ENCODE measurements at regions not wholly inside any gene's neighbourhood (a gene's known extent, or its start where the extent isn't known, plus 50 kb on each side); places are given as distances from the start of the nearest gene placed in this dataset.

DNA sequence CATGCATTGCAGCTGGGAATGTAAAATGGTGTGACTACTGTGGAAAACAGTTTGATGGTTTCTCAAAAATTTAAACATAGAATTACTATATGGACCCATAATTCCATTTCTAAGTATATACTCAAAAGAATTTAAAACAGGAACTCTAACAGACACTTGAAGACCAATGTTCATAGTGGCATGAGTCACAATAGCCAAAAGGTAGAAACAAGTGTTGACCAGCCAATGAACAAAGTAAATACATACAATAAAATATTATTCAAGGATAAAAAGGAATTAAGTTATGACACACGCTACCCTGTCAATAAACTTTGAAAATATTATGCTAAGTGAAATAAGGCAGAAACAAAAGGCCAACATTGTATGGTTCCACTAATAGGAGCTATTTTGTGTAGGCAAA, 357.4 kb upstream of the IL12A start:
- DNase-seq, result no peak

DNA sequence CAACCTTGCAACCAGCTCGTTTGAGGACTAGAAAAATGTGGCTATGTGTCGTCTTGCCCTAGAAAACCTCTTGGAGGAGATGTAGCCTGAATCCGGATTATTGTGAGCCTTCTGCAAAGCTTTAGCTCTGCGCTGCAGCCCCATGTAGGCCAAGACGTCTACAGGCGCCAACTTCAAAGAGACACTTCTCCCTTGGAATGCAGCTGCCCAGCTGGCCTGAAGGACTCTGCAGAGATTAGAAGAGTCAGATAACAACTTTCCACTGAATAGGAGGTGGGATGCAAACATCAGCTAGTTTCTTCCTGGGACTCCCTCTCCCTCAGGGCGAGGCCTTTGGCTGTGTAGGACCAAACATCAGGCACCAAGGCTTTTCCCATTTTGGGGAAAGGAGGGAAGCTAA, 356.5 kb upstream of the IL12A start:
- DNase-seq, result no peak

DNA sequence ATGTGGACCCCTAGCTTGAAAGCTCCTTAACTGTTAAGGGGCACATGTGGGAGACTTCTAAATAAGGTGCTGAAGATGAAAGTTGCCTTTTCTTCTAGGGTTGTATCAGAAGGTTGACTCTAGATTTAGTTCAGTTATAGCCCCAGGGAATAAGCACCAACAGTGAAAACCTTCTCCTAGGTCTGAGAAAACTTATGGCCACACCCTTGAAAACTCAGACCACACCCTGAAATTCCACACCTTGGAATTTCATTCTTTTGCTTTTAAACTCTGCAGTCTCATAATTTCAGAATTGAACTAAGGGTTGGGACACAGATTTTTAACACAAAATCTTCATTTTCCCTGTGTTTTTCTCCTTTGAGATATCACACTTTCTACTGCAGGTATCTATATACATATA, 355.8 kb upstream of the IL12A start:
- DNase-seq, result no peak

GRCh38 chr3:159634483-159634882, 354.2 kb upstream of the IL12A start:
- no peak for DNase-seq

DNA sequence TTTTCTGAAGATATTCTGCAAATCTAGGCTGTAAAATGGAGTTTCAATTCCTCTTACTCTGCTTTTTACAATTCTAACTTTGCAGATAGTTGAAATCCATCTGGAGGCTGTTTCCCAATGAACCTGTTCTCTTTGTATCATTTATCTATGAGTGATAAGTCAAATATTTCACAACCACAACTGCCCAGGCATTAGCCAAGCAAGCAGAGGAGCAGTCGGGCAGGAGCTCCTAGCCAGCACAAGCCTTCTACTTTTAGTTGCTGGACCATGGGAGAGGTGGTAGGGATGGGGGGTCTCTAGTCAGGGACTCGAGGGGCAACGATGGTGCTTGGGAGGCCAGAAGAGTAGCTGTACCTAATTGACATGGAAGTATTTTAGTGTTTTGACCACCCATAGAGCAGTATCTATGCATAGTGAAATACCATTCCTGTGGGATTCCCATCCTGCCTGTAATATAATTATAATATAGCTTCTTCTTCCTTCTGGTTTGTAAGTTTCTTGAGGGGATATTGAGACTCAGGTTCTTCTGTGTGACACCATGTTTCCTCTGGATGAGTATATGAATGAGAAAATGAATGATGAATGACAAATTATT, 353.5 kb upstream of the IL12A start:
- DNase-seq, result no peak

DNA sequence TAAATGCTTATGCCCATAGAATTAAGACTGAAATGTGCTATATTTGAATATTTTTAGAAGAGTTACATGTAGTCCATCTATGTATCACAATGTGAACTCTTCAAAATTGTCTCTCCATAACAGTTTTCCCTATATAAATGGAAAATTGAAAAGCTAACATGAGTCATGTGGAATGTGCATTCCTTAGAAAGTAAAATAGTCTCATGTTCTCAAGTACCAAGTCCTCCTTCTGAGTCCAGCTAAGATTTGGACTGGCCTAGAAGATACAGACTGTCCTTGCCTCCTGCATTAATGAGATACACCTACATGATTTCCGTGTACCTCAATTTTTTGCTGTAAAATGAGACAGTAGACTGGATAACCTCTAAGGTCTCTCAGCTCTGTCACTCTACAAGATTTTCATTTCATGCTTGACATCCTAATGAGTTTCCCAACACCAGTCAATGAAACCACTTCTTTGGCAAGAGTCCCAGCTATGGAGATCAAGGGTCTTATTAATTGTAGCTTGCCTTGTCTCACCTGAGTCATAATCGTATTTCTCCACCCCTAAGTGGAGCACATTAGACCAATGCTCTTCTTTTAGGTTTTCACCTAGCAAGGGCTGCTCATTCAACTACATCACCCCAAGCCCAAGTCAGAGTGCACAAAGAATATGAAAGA, 350.6 kb upstream of the IL12A start:
- no peak for DNase-seq

GRCh38 chr3:159640225-159640624, 348.4 kb upstream of the IL12A start:
- DNase-seq, result no peak

DNA sequence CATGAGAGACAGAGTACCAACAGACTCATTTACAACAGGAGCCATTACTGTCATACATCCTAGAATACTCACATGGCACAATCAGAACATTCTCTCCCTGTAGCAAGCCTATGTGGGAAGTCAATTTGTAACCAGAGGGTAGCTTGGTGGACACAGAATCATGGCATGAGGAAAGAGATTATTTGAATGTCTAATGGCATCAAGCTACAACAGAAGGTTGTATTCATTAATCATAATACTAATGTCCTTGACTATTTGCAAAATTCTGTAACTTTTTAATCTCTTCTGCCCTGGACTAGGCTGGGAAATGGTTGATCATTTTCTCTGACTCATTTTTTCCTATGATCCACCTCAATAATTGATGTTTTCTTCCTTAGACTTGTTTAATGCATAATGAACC, 345.2 kb upstream of the IL12A start:
- no peak for DNase-seq

GRCh38 chr3:159645874-159646273, 342.8 kb upstream of the IL12A start:
- no peak for DNase-seq

GRCh38 chr3:159649951-159650350, 338.7 kb upstream of the IL12A start:
- DNase-seq, result no peak

DNA sequence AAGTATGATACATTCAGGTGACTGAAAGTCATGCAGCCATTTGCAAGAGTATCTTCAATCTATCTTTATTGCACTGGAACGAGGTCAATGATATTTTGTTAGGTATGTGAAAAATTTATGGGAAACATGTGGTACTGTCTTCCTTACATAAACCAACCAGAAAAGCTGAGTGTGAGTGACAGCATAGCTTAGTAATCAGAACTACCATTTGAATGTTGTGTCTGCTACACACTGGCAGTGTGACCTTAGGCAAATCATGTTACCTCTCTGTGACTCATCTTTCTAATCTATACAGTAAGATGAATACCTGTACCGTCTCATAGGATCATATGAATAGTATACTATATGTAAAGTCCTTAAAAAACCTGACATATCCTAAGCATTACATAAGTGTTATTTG, 337.9 kb upstream of the IL12A start:
- DNase-seq, result no peak

DNA sequence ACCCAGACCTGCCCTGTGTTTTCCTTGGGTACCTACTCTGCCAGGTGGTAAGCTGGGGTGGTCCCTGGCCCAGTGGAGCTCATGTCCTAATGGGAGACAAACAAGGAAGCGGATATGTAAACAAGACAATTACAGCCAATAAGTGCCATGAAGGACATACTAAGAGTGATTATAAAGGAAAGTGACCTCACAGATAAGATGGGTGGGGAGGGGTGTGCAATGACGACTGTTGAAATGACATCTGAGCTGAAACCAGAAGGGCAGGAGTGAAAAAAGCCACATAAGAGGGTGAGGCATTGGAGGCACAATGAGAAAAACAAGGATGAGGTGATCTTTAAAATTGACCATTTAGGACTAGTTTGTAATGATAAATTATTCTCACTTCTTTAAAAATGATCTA, 336.2 kb upstream of the IL12A start:
- DNase-seq, result no peak

DNA sequence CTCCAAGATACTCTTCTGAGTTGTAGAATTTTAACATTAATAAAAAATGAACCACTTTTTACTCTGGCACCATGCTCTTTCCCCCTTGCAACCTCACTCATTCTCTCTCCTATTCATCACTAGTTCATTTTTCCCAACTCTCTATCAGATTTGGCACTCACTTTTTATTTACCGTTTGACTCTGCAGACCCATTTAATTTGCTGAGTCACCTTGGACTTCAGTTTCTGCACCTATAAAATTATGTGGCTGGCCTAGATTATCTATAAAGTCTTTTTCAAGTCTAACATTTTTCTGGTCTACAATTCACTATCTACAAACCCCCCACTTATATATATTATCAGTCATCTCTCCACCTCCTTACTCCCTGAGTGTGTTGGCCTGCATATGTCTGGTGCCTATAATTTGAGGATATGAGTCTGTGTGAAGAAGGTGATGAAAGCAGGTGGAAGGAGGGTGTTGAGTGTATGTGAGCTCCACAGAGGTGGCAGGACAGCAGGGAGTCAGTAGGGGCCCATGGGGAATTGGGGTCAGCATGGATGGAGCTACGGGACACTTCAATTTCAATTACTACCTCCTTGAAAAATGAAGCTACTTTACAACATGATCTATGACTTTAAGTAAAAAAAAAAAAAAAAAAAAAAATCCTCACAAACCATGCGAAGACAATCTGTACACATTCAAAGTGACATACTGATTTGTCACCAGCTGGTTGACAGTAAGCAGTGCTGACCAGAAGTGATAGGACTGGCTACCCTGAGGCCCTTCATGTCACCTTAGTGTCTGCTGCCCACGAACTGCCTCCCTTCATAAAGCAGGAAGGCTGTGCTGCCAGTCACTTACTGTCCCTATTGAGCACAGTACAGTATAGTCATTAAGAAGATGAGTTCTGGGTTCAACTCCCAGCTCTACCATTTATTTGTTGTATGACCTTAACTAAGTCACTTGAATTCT, 334.2 kb upstream of the IL12A start:
- DNase-seq, result no peak

DNA sequence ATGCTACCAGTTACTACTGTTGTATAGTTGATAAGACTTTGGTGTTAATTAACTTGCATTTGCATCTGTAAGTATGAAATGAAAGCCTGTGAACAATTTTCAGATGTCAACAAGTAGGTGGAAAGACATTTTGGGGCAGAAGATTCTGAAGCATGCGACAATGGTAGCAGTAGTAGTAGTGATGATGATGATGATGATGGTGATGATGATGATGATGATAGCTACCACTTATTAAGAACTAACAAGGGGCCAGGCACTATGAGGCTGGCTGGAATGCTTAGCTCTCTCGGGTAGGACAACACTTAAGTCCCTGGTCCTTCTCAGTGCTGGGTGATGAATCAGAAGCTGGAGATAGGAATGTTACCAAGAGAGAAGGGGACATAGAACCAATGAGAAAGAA, 333.4 kb upstream of the IL12A start:
- no peak for DNase-seq

- DNase-seq, result no peak
Measured at GRCh38 chr3:159657176-159657575, 331.5 kb upstream of the IL12A start.

DNA sequence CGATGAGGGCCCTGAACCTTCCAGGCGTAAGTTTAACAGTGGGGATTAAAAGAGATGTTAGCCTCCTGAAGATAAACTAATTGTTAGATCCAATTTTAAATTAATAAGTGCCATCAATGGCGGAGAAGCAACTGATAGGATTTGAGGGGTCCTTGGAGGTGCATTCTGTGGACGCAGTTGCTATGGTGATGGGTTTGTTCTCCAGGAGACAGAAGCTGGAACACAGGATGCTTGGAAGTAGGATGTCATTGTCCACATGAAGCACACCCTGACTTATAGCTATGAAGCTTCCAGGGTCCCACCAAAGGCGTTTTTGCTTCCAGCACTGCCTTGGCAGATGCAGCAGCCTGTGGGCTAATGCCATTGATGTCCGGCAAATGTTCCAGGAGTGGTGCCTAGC, 331.0 kb upstream of the IL12A start:
- no peak for DNase-seq

- DNase-seq, result no peak
Measured at GRCh38 chr3:159660326-159660725, 328.3 kb upstream of the IL12A start.

- DNase-seq, result no peak
Measured at GRCh38 chr3:159660901-159661300, 327.7 kb upstream of the IL12A start.

- no peak for DNase-seq
Measured at GRCh38 chr3:159662549-159662948, 326.1 kb upstream of the IL12A start.

DNA sequence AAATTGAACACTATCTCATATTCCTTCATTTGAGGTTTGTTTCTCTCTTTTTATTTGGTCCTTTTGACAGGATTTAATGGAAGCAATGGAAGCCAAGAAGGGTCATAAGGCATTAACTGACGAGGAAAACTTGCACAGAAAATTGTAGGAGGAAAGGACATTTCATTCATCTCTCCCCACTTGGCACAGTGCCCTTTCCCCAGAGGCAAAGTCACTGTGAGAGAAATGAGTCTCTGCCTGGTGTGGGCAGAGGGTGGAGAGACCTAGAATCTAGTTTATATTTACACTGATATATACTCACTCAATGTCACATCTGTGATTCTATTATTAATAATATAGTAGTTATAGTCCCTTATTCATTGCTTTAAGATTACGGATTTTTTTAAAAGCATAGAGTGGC, 324.6 kb upstream of the IL12A start:
- DNase-seq, result no peak

GRCh38 chr3:159664653-159665052, 324.0 kb upstream of the IL12A start:
- no peak for DNase-seq

GRCh38 chr3:159667261-159667660, 321.4 kb upstream of the IL12A start:
- DNase-seq, result no peak

- no peak for DNase-seq
Measured at GRCh38 chr3:159668461-159668860, 320.2 kb upstream of the IL12A start.

DNA sequence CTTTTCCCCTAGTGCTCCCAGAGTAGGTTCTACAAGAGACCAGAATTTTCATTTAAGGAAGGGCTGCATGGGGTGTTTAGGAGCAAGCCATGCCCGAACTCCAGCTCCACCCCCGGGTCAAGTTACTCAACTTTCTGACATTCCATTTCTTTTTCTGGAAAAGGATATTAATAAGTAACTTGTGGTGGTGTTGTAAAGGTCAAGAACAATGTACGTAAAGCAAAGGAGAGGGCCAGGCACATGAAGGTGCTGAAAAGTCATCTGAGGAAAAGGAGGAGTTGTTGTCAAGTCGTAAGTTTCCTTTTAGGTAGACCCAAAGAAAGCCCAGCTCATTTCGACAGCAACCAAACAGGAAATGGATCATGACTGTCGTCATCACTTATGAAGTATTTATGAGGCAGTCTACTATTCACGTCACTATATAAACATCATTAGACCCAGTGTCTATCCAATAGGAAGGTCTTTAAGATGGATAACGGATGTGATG, 319.6 kb upstream of the IL12A start:
- DNase-seq, result no peak
